GM21526 (cell line): ENCODE measurements at regions not wholly inside any gene's neighbourhood (a gene's known extent, or its start where the extent isn't known, plus 50 kb on each side); places are given as distances from the start of the nearest gene placed in this dataset.
"Not testable (repeated sequence)": the region's sequence is repeated elsewhere in the genome, so short reads cannot be mapped to it uniquely, and the experiment has no call there.

Experiments
- ATAC-seq: cut with Tn5 transposase; IDR thresholded peaks from one replicate; pipeline ENCODE4 v1.9.1; 2021; ENCODE audit warnings: moderate library complexity; ENCODE audit not compliant: unreplicated experiment, low FRiP score

DNA sequence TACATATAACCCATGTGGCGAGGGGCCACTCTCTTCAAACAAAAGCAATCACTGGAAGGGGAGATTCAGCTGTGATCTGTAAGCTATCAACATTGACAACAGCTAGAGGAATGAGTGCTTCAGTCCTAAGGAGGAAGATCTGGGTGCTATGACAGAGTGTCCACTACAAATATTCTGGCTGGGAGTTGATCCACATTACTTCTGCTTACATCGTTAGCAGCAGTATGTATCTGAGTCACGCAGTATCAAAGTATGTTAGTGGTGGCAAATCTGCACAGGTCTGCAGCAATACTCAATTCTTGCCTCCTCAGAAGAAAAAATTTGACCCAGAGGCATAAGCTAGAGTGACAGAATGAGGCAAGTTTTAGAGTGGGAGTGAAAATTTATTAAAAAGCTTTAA, 267.0 kb downstream of the PTH2R start:
- ATAC-seq, result no peak

- ATAC-seq, result no peak
These were observed 268.3 kb downstream of the PTH2R start for GRCh38 chr2:208674919-208675318.

- not testable (repeated sequence) for ATAC-seq
These were observed 279.3 kb downstream of the PTH2R start for GRCh38 chr2:208685929-208686328.

DNA sequence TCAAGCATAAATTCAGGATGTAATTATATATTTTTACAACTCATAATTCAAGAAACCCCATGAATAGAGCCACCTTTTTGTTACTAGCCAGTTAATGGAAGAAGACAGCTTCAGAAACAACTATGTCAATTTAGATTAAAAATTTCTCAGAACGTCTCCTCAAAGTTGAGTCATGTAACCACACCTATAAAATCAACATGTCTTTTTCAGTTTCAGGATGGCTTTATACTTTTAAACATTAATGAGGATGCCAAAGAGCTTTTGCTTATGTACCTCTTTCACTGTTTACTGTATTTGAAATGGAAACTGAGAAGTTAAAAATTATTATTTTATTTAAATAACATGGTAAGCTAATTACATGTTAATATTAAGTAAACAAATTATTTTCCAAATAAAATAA, 280.1 kb downstream of the PTH2R start:
- no peak for ATAC-seq

DNA sequence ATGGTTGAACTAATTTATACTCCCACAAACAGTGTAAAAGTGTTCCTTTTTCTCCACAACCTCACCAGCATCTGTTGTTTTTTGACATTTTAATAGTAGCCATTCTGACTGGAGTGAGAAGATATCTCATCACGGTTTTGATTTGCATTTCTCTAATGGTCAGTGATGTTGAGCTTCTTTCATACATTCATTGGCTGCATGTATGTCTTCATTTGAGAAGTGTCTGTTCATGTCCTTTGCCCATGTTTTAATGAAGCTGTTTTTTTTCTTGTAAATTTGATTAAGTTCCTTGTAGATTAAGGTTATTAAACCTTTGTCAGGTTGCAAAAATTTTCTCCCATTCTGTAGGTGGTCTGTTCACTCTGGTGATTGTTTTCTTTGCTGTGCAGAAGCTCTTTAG, 281.1 kb downstream of the PTH2R start:
- ATAC-seq, result not testable (repeated sequence)

DNA sequence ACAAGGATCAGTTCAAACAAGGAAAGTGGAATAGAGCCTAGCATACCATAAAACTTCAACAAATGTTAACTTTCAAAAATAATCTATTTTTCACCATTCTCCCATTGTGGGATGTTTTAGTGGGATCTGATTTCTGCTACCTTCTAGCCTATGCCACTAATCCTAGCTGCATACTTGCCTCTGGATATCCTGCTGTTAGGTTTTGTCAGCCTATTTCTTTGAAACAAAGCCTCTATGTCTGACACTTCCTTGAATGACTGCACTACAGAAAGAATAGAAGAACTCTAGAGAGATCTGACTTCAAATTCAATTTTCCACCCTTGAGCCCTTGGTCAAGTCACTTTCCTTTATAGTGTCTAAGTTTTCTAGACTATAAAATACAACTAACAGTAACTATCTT, 291.5 kb downstream of the PTH2R start:
- ATAC-seq, result no peak

- ATAC-seq, result no peak
These were observed 301.9 kb downstream of the PTH2R start for GRCh38 chr2:208708486-208708885.

DNA sequence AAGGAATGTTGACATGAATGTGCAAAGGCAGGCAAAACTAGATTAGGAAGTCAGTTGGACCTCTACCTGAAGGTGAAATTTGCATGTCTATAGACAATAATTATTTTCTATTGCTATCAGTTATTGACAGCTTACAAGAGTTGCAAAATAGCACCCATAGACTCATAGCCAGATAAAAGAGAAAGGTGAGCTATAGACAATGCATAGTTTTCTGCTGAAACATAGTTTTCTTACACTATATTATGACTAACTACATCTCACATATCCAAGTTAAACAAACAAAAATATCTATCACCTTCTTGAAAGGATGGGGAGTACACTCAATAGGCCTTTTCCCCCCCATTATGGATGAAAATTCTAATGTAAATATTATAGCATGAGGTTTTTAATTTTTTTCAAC, 305.0 kb downstream of the PTH2R start:
- no peak for ATAC-seq

GRCh38 chr2:208713066-208713745, 306.6 kb downstream of the PTH2R start:
- no peak for ATAC-seq

DNA sequence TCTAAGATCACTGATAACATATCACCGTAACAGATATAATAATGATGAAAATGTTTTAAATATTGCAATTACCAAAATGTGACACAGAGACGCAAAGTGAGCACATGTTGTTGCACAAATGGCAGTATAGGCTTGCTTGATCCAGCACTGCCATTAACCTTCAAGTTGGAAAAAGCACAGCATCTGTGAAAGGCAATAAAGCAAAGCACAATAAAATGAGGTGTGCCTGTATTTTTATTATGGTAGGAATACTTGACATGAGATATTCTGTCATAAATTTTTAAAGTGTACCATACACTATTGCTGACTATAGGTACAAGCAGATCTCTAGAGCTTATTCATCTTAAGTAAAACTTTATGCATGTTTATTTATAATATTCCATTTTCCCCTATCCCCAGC, 312.2 kb downstream of the PTH2R start:
- ATAC-seq, result no peak

- ATAC-seq, result no peak
These were observed 316.1 kb downstream of the PTH2R start for GRCh38 chr2:208722731-208723130.

- no peak for ATAC-seq
These were observed 318.7 kb downstream of the PTH2R start for GRCh38 chr2:208725280-208725679.

GRCh38 chr2:208726242-208726641, 319.6 kb downstream of the PTH2R start:
- no peak for ATAC-seq

DNA sequence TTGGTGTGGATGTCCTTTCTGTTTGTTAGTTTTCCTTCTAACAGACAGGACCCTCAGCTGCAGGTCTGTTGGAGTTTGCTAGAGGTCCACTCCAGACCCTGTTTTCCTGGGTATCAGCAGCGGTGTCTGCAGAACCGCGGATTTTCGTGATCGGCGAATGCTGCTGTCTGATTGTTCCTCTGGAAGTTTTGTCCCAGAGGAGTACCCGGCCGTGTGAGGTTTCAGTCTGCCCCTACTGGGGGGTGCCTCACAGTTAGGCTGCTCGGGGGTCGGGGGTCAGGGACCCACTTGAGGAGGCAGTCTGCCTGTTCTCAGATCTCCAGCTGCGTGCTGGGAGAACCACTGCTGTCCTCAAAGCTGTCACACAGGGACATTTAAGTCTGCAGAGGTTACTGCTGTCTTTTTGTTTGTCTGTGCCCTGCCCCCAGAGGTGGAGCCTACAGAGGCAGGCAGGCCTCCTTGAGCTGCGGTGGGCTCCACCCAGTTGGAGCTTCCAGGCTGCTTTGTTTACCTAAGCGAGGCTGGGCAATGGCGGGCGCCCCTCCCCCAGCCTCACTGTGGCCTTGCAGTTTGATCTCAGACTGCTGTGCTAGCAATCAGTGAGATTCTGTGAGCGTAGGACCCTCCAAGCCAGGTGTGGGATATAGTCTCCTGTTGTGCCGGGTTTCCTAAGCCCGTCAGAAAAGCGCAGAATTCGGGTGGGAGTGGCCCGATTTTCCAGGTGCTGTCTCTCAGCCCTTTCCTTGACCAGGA, 345.2 kb downstream of the PTH2R start:
- ATAC-seq, result not testable (repeated sequence)

- no peak for ATAC-seq
These were observed 350.8 kb downstream of the PTH2R start for GRCh38 chr2:208757364-208757763.

- ATAC-seq, result not testable (repeated sequence)
These were observed 366.5 kb downstream of the PTH2R start for GRCh38 chr2:208773074-208773473.

- no peak for ATAC-seq
These were observed 374.6 kb downstream of the PTH2R start for GRCh38 chr2:208781166-208781565.

DNA sequence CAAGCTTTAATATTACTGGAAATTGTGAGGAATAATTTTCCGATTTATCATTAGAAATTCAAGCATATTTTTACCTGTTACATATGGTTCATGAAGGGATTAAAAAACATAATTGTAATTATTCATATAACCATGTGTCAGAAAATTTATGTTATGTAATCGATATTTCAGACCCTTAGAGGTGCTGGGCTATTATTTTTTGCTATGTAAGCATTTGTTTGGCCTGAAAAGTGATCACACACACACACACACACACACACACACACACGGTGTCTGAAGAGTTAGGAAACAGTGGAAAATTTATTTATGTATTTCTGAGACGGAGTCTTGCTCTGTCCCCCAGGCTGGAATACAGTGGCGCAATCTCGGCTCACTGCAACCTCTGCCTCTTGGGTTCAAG, 375.5 kb downstream of the PTH2R start:
- no peak for ATAC-seq

DNA sequence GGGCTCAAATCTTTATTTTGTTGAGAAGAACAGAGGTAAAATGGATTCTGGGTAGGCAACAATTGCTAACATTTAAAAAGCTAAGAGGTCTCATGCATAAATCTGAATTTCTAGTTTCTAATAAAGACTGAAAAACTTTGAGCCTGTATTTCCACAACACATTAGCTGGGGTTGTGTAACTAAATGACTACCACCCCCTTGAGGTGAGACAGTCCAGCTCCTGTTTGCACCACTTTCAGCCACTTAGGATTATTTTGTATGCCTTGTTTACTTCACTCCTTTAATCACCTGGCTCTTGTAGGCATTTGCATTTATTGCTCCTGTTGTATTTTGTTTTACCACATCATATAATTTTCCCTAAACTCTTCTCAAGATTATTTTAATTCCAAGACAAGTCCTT, 376.6 kb downstream of the PTH2R start:
- no peak for ATAC-seq

- ATAC-seq, result not testable (repeated sequence)
These were observed 378.2 kb downstream of the PTH2R start for GRCh38 chr2:208784774-208785173.

GRCh38 chr2:208791257-208791656, 384.7 kb downstream of the PTH2R start:
- no peak for ATAC-seq

- no peak for ATAC-seq
These were observed 386.2 kb downstream of the PTH2R start for GRCh38 chr2:208792766-208793165.
